22Rv1 (cell line): ENCODE measurements at regions not wholly inside any gene's neighbourhood (a gene's known extent, or its start where the extent isn't known, plus 50 kb on each side); places are given as distances from the start of the nearest gene placed in this dataset.

Source experiments
- H3K27ac ChIP-seq: fragments of 450-650 bp; 2 replicates; pipeline ENCODE4 v1.5.1; 2017
- ZFX ChIP-seq: fragments of 450-650 bp; IDR thresholded peaks from 2 replicates; pipeline ENCODE4 v1.6.1; 2017; ENCODE audit warnings: antibody characterized with exemption, borderline replicate concordance
- TF ChIP-seq, protein P1 (sequence below): fragments of 450-650 bp; IDR thresholded peaks from 2 replicates; pipeline ENCODE4 v1.5.1; 2017; ENCODE audit warnings: mild to moderate bottlenecking

DNA sequence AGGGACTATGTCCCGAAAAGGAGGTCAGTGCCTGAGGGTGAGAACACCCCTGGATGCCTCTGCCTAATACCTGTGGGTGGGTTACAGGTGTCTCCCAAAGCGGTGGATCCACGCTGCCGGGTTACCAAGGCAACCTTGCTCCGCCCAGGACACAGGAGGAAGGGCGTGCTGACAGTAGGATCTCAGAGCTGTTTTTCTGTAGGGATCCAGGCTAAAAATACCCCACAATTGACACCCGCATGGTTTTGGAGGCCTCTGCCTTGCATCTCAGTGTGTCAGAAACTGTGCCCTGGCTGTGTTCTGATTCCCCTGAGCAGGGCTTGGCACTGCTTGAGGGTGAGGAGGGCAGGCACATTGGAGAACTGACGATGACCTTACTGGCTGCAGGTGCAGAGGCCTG, 118.0 kb downstream of the IER5 start:
- no peak overlapping the region for H3K27ac ChIP-seq
- no peak for TF ChIP-seq ZFX
- TF ChIP-seq, protein P1, sequence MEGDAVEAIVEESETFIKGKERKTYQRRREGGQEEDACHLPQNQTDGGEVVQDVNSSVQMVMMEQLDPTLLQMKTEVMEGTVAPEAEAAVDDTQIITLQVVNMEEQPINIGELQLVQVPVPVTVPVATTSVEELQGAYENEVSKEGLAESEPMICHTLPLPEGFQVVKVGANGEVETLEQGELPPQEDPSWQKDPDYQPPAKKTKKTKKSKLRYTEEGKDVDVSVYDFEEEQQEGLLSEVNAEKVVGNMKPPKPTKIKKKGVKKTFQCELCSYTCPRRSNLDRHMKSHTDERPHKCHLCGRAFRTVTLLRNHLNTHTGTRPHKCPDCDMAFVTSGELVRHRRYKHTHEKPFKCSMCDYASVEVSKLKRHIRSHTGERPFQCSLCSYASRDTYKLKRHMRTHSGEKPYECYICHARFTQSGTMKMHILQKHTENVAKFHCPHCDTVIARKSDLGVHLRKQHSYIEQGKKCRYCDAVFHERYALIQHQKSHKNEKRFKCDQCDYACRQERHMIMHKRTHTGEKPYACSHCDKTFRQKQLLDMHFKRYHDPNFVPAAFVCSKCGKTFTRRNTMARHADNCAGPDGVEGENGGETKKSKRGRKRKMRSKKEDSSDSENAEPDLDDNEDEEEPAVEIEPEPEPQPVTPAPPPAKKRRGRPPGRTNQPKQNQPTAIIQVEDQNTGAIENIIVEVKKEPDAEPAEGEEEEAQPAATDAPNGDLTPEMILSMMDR, result no peak

DNA sequence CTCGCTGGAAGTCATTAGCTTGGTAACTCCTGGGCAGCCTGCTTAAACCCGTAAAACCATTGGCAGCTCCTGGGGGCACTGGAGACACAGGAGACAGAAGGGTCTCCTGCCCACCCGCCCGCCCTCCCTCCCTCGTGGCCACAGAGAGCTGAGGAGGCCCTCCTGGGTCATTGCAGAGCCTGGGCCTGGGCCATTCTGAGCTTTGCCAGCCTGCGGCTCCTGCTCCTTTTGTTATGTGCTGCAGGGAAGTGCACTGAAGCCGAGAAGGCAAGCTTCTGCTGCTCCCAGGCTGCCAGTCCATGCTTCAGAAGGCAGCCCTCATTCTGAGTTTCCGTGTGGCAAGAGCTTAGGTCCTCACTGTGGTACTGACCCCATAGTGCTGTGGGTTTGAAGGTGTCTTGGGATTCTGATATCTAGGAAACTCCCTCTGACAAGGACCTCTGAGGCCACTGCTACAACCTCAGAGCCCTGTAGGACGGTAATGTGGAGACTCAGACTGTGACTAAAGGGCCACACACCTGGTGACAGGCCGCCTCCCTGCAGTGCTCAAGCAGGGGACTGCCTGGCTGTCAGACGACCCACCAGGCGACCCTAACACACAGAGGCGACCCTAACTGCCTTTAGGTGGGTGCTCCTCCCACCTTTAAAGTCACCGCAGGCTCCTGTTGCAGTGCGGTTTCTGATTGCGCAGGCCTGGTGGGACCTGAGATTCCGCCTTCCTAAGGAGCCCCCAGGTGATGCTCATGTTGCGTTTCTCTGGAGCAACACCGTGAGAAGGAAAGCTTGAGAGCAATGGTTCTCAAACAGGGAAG, 118.7 kb downstream of the IER5 start:
- TF ChIP-seq ZFX, result no peak
- TF ChIP-seq, protein P1, result no peak
- H3K27ac ChIP-seq, result no peak overlapping the region

DNA sequence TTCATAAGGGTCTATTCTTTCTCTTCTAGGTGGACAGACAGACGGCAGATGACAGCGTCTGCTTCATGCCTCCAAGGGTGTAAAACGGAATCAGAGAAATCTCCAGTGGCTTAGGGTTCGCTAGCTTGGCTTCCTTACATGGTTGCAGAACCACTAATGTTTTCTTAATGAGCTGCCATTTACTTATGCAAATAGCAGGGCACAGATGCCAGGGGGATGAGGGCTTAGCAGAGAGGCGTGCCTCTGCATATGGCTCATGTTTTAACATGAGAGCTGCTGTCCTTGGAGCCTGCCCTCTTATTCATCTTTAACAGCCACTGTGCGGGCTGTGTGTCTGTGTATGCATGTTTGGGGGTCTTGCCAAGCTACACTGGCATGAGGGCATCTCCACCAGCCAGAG, 119.6 kb downstream of the IER5 start:
- H3K27ac ChIP-seq, result no peak overlapping the region
- no peak for TF ChIP-seq ZFX
- TF ChIP-seq, protein P1, result no peak

DNA sequence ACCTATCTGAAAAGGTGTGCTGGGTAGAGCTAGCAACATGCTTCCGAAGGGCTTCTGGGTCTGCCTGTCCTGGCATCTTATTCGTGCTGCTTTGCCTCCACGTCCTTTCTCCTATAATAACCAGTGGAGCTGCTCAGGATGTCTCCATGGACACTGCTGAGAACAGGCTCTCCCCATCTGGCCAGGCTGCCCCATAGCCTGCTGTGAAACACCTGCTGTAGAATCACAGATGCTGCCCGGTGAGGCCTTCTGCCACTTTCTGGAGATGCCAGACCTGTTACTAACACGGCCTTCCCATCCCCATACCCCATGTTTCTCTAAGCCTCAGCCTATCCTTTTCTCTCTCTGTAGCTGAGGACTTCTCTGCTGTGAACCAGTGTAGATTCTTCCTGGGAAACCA, 120.5 kb downstream of the IER5 start:
- TF ChIP-seq ZFX, result no peak
- TF ChIP-seq, protein P1, result no peak
- H3K27ac ChIP-seq, result no peak overlapping the region

DNA sequence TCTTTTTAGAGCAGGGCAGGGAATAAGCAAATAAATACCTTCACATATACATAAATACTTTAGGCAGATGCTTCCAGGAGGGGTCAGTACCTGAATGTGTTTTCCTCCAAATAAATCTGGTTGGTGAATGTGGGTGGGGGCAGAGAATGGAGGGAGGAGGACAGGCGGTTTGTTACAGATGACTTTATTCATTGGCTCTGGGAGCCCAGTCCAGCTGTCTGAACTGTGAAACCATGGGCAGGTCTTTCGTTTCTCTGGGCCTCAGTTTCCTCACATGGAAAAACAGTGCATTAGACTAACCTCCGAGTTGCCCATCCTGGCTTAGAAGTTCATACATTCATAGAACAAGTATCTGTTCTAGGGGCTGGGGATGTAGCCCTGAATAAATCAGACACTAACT, 124.6 kb downstream of the IER5 start:
- H3K27ac ChIP-seq, result no peak overlapping the region
- TF ChIP-seq, protein P1, result no peak
- no peak for TF ChIP-seq ZFX

DNA sequence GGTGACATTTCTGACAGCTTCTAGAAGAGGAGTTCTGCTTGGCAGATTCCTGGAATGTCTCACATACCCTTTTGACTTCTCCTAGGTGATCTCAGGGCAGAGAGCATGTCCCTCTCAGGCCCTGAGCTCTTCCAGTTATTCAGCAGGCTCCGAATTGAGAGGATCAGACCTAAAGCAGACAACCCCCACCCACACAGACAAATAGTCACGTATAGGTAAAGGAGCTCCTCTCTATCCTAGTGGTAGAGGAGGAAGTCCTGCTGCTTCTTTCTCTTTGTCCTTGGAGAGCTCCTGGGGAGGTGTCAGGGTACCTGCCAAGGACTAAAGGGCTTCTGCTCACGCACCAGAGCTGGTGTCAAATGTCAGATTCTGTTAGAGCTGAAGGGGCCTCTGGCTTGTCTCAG, 128.1 kb downstream of the IER5 start:
- TF ChIP-seq, protein P1, result no peak
- TF ChIP-seq ZFX, result no peak
- no peak overlapping the region for H3K27ac ChIP-seq

DNA sequence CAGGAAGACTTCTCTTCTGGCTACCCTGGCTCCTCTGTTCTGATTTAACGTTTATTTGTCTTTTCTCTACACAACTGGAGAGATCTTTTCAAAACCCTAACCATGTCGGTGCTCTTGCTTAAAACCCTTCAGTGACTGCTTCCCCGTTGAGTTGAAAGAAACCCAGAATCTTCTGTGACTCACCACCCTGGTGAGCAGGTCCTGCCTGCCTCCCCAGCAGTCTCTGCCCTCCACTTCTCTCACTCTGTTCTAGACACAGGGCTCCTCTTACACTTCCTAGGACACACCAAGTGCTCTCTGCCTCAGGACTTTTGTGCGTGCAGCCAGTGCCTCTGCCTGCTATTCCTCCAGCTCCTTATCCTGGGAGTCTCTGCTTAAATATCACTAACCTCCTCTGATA, 131.4 kb downstream of the IER5 start:
- no peak overlapping the region for H3K27ac ChIP-seq
- no peak for TF ChIP-seq ZFX
- TF ChIP-seq, protein P1, result no peak
